ENCODE measurements at regions not wholly inside any gene's neighbourhood (a gene's known extent, or its start where the extent isn't known, plus 50 kb on each side); places are given as distances from the start of the nearest gene placed in this dataset.
A peak's percentile ranks its signal among the peaks of the same experiment; 100 is the strongest.
"Not testable (repeated sequence)": the region's sequence is repeated elsewhere in the genome, so short reads cannot be mapped to it uniquely, and the experiment has no call there.

GRCh38 chr22:25496396-25497064, 67.9 kb upstream of the GRK3 start:
- H3K4me1 ChIP-seq (ENCODE audit: control insufficient read depth, insufficient read depth, low read length), result no peaks in the 10 kb centered on the region

GRCh38 chr22:25497181-25497641, 67.3 kb upstream of the GRK3 start:
- Histone ChIP-seq H3K9me3 (ENCODE audit: control insufficient read depth, low read length) (no peaks in the 10 kb centered on the region), H3K9ac (ENCODE audit: low read length) (no peak overlapping the region), H3K4me1 (ENCODE audit: control insufficient read depth, insufficient read depth, low read length) (no peaks in the 10 kb centered on the region), H3K27me3 (replicated peaks; ENCODE audit: control insufficient read depth, insufficient read depth, low read length) (peaks cover 6% of the 10 kb centered on the region), H3K36me3 (ENCODE audit: control insufficient read depth, insufficient read depth, low read length, severe bottlenecking) (no peaks in the 10 kb centered on the region), H3K4me3 (ENCODE audit: low read length) (no peak overlapping the region)
- DNase-seq (ENCODE audit: low read depth), result no peak

More at GRCh38 chr22:25496396-25497064, 67.9 kb upstream of the GRK3 start:
- no peaks in the 10 kb centered on the region for H3K9me3 ChIP-seq (ENCODE audit: control insufficient read depth, low read length)
- H3K4me3 ChIP-seq (ENCODE audit: low read length), result no peak overlapping the region
- peaks cover 6% of the 10 kb centered on the region for H3K27me3 ChIP-seq (replicated peaks; ENCODE audit: control insufficient read depth, insufficient read depth, low read length)
- no peaks in the 10 kb centered on the region for H3K36me3 ChIP-seq (ENCODE audit: control insufficient read depth, insufficient read depth, low read length, severe bottlenecking)
- DNase-seq (ENCODE audit: low read depth), result peak; percentile 82
- no peak overlapping the region for H3K9ac ChIP-seq (ENCODE audit: low read length)

GRCh38 chr22:25497716-25498115, 66.8 kb upstream of the GRK3 start:
- no peak for DNase-seq (ENCODE audit: low read depth)
- H3K9ac ChIP-seq (ENCODE audit: low read length), result no peak overlapping the region
- no peaks in the 10 kb centered on the region for H3K4me1 ChIP-seq (ENCODE audit: control insufficient read depth, insufficient read depth, low read length)
- H3K27me3 ChIP-seq (replicated peaks; ENCODE audit: control insufficient read depth, insufficient read depth, low read length), result peaks cover 6% of the 10 kb centered on the region
- H3K4me3 ChIP-seq (ENCODE audit: low read length), result no peak overlapping the region
- no peaks in the 10 kb centered on the region for H3K36me3 ChIP-seq (ENCODE audit: control insufficient read depth, insufficient read depth, low read length, severe bottlenecking)
- no peaks in the 10 kb centered on the region for H3K9me3 ChIP-seq (ENCODE audit: control insufficient read depth, low read length)

GRCh38 chr22:25500671-25501070, 63.8 kb upstream of the GRK3 start:
- not testable (repeated sequence) for DNase-seq (ENCODE audit: low read depth); H3K4me3 ChIP-seq (ENCODE audit: low read length); H3K36me3 ChIP-seq (ENCODE audit: control insufficient read depth, insufficient read depth, low read length, severe bottlenecking); H3K9me3 ChIP-seq (ENCODE audit: control insufficient read depth, low read length); H3K27me3 ChIP-seq (replicated peaks; ENCODE audit: control insufficient read depth, insufficient read depth, low read length); H3K4me1 ChIP-seq (ENCODE audit: control insufficient read depth, insufficient read depth, low read length); H3K9ac ChIP-seq (ENCODE audit: low read length)

- not testable (repeated sequence) for H3K4me3 ChIP-seq (ENCODE audit: low read length); H3K9ac ChIP-seq (ENCODE audit: low read length); H3K36me3 ChIP-seq (ENCODE audit: control insufficient read depth, insufficient read depth, low read length, severe bottlenecking); H3K4me1 ChIP-seq (ENCODE audit: control insufficient read depth, insufficient read depth, low read length); H3K9me3 ChIP-seq (ENCODE audit: control insufficient read depth, low read length); DNase-seq (ENCODE audit: low read depth); H3K27me3 ChIP-seq (replicated peaks; ENCODE audit: control insufficient read depth, insufficient read depth, low read length)
Observed at GRCh38 chr22:25504017-25504416, 60.5 kb upstream of the GRK3 start.

GRCh38 chr22:25508161-25508560, 56.3 kb upstream of the GRK3 start:
- H3K4me3 ChIP-seq (ENCODE audit: low read length), result no peak overlapping the region
- no peaks in the 10 kb centered on the region for H3K27me3 ChIP-seq (replicated peaks; ENCODE audit: control insufficient read depth, insufficient read depth, low read length)
- DNase-seq (ENCODE audit: low read depth), result no peak
- no peak overlapping the region for H3K9ac ChIP-seq (ENCODE audit: low read length)
- no peaks in the 10 kb centered on the region for H3K4me1 ChIP-seq (ENCODE audit: control insufficient read depth, insufficient read depth, low read length)
- peaks cover 6% of the 10 kb centered on the region for H3K36me3 ChIP-seq (ENCODE audit: control insufficient read depth, insufficient read depth, low read length, severe bottlenecking)
- H3K9me3 ChIP-seq (ENCODE audit: control insufficient read depth, low read length), result peaks cover 3% of the 10 kb centered on the region

GRCh38 chr22:25508761-25509321, 55.6 kb upstream of the GRK3 start:
- no peak overlapping the region for H3K9ac ChIP-seq (ENCODE audit: low read length)
- peaks cover 3% of the 10 kb centered on the region for H3K9me3 ChIP-seq (ENCODE audit: control insufficient read depth, low read length)
- no peaks in the 10 kb centered on the region for H3K4me1 ChIP-seq (ENCODE audit: control insufficient read depth, insufficient read depth, low read length)
- H3K4me3 ChIP-seq (ENCODE audit: low read length), result no peak overlapping the region
- H3K36me3 ChIP-seq (ENCODE audit: control insufficient read depth, insufficient read depth, low read length, severe bottlenecking), result peaks cover 6% of the 10 kb centered on the region
- no peaks in the 10 kb centered on the region for H3K27me3 ChIP-seq (replicated peaks; ENCODE audit: control insufficient read depth, insufficient read depth, low read length)
- DNase-seq (ENCODE audit: low read depth), result no peak

- H3K27me3 ChIP-seq (replicated peaks; ENCODE audit: control insufficient read depth, insufficient read depth, low read length), result no peaks in the 10 kb centered on the region
- H3K36me3 ChIP-seq (ENCODE audit: control insufficient read depth, insufficient read depth, low read length, severe bottlenecking), result peaks cover 6% of the 10 kb centered on the region
- DNase-seq (ENCODE audit: low read depth), result no peak
- H3K9ac ChIP-seq (ENCODE audit: low read length), result no peak overlapping the region
- H3K9me3 ChIP-seq (ENCODE audit: control insufficient read depth, low read length), result peaks cover 3% of the 10 kb centered on the region
- H3K4me1 ChIP-seq (ENCODE audit: control insufficient read depth, insufficient read depth, low read length), result no peaks in the 10 kb centered on the region
- H3K4me3 ChIP-seq (ENCODE audit: low read length), result no peak overlapping the region
Observed at GRCh38 chr22:25509374-25509791, 55.1 kb upstream of the GRK3 start.

GRCh38 chr22:25510876-25511275, 53.6 kb upstream of the GRK3 start:
- Histone ChIP-seq H3K9me3 (ENCODE audit: control insufficient read depth, low read length) (peaks cover 3% of the 10 kb centered on the region), H3K27me3 (replicated peaks; ENCODE audit: control insufficient read depth, insufficient read depth, low read length) (no peaks in the 10 kb centered on the region)

GRCh38 chr22:25511725-25512124, 52.8 kb upstream of the GRK3 start:
- Histone ChIP-seq H3K9ac (ENCODE audit: low read length) (no peak overlapping the region), H3K9me3 (ENCODE audit: control insufficient read depth, low read length) (peaks cover 3% of the 10 kb centered on the region), H3K4me3 (ENCODE audit: low read length) (no peak overlapping the region), H3K27me3 (replicated peaks; ENCODE audit: control insufficient read depth, insufficient read depth, low read length) (no peaks in the 10 kb centered on the region), H3K4me1 (ENCODE audit: control insufficient read depth, insufficient read depth, low read length) (peaks cover 6% of the 10 kb centered on the region), H3K36me3 (ENCODE audit: control insufficient read depth, insufficient read depth, low read length, severe bottlenecking) (peaks cover 6% of the 10 kb centered on the region)
- DNase-seq (ENCODE audit: low read depth), result no peak

More at GRCh38 chr22:25510876-25511275, 53.6 kb upstream of the GRK3 start:
- Histone ChIP-seq H3K9ac (ENCODE audit: low read length) (no peak overlapping the region), H3K36me3 (ENCODE audit: control insufficient read depth, insufficient read depth, low read length, severe bottlenecking) (peaks cover 6% of the 10 kb centered on the region), H3K4me1 (ENCODE audit: control insufficient read depth, insufficient read depth, low read length) (peaks cover 6% of the 10 kb centered on the region), H3K4me3 (ENCODE audit: low read length) (no peak overlapping the region)
- no peak for DNase-seq (ENCODE audit: low read depth)

GRCh38 chr22:25514436-25515180, 49.9 kb upstream of the GRK3 start:
- Histone ChIP-seq H3K4me1 (ENCODE audit: control insufficient read depth, insufficient read depth, low read length) (peaks cover 6% of the 10 kb centered on the region), H3K9me3 (ENCODE audit: control insufficient read depth, low read length) (peaks cover 3% of the 10 kb centered on the region), H3K9ac (ENCODE audit: low read length) (no peak overlapping the region), H3K27me3 (replicated peaks; ENCODE audit: control insufficient read depth, insufficient read depth, low read length) (no peaks in the 10 kb centered on the region), H3K4me3 (ENCODE audit: low read length) (no peak overlapping the region), H3K36me3 (ENCODE audit: control insufficient read depth, insufficient read depth, low read length, severe bottlenecking) (peaks cover 6% of the 10 kb centered on the region)
- no peak for DNase-seq (ENCODE audit: low read depth)

All from adipocyte (in vitro differentiated cells).